ENCODE measurements at regions not wholly inside any gene's neighbourhood (a gene's known extent, or its start where the extent isn't known, plus 50 kb on each side); places are given as distances from the start of the nearest gene placed in this dataset.

DNA sequence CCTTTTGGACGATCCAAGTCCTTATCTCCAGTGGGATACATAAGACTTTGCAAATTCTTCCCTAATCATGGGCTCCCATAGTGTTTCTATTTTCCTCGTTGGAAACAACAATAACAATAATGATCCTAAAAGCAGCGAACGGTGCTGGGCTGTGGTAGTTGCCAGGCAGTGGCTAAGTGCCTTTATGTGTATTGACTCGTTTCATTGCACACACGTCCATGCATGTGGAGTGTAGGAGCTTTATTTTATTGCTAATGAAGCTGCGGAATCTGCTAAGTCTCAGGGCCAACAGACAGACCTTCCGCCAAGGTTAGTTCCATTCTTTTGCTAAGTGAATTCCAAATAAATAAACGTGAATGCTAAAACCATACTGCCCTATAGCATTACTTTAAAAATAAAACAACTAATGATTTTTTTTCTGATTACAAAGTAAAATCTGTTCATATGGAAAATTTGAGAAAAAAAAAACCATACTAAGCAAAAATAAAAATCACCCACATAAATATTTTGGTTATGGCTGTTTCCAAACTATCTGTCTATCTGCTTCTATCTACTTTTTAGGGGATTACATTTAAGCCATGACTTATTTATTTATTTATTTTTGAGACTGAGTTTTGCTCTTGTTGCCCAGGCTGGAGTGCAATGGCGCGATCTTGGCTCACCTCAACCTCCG, 297.9 kb downstream of the BMP7 start:
- Histone ChIP-seq H3K4me3 (ENCODE audit: low read depth, low read length, poor library complexity, severe bottlenecking) (no peak overlapping the region), H3K79me2 (ENCODE audit: insufficient read depth, low read length) (no peaks in the 10 kb centered on the region), H3K4me2 (ENCODE audit: low read length) (no peak overlapping the region), H3K9me2 (ENCODE audit: low read depth, low read length) (no peaks in the 10 kb centered on the region), H3K27me3 (ENCODE audit: insufficient read depth, low read length) (no peaks in the 10 kb centered on the region), H3K9me3 (ENCODE audit: low read length) (no peaks in the 10 kb centered on the region), H4K20me1 (ENCODE audit: insufficient read depth, low read length) (no peaks in the 10 kb centered on the region), H3K36me3 (ENCODE audit: insufficient read depth, low read length) (no peaks in the 10 kb centered on the region), H3K9ac (ENCODE audit: low read length) (no peak overlapping the region), H3F3A (ENCODE audit: insufficient read depth, low read length) (no peaks in the 10 kb centered on the region), H2AFZ (ENCODE audit: low read length) (no peak overlapping the region), H3K4me1 (ENCODE audit: insufficient read depth, low read length, severe bottlenecking) (no peaks in the 10 kb centered on the region), H3K27ac (ENCODE audit: low read depth, low read length, poor library complexity, severe bottlenecking) (no peak overlapping the region)
- no peak for TF ChIP-seq EZH2 (IDR thresholded peaks at IDR 0.05; ENCODE audit: borderline replicate concordance, low read length)
- TF ChIP-seq, protein P1, sequence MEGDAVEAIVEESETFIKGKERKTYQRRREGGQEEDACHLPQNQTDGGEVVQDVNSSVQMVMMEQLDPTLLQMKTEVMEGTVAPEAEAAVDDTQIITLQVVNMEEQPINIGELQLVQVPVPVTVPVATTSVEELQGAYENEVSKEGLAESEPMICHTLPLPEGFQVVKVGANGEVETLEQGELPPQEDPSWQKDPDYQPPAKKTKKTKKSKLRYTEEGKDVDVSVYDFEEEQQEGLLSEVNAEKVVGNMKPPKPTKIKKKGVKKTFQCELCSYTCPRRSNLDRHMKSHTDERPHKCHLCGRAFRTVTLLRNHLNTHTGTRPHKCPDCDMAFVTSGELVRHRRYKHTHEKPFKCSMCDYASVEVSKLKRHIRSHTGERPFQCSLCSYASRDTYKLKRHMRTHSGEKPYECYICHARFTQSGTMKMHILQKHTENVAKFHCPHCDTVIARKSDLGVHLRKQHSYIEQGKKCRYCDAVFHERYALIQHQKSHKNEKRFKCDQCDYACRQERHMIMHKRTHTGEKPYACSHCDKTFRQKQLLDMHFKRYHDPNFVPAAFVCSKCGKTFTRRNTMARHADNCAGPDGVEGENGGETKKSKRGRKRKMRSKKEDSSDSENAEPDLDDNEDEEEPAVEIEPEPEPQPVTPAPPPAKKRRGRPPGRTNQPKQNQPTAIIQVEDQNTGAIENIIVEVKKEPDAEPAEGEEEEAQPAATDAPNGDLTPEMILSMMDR (IDR thresholded peaks at IDR 0.05; ENCODE audit: low read length): no peak

DNA sequence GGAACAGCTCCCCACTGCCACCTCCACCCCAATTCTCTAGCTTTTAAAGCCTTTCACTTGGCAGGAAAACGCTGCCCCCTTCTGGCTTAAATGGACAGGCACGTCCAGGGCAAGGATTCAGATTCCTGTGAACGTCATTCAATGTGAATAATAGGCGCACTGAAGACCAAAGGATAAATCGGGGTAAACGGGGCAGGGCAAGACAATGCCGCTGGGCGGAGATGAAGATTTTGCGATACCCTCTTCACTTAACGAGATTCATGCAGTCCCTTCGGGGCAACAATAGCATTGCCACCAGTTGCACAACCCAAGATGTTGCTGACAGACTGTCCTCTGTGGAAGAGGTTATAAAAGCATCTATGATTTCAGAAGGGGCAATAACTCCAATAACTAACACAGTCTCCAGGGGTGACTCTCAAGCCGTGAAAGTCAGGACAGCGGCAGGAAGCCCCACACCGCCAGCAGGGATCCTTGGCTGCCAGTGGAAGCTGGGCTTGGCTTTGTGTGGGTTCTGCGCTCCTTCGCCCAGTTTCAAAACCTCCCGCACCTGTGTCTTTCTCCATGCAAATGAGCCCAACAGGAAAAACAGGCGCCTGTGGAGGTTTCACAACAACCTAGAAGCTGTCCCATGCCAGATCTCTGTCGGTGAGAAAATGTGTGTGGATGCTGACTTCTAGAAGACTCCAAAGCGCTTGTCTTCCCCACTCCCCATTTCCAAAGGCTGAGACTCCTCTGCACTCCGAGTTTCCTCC, 291.8 kb downstream of the BMP7 start:
- no peak overlapping the region for H3K27ac ChIP-seq (ENCODE audit: low read depth, low read length, poor library complexity, severe bottlenecking)
- no peak overlapping the region for H3K4me2 ChIP-seq (ENCODE audit: low read length)
- no peaks in the 10 kb centered on the region for H3K9me3 ChIP-seq (ENCODE audit: low read length)
- no peak overlapping the region for H3K4me3 ChIP-seq (ENCODE audit: low read depth, low read length, poor library complexity, severe bottlenecking)
- H3K9ac ChIP-seq (ENCODE audit: low read length): no peak overlapping the region
- no peaks in the 10 kb centered on the region for H3F3A ChIP-seq (ENCODE audit: insufficient read depth, low read length)
- no peak overlapping the region for H2AFZ ChIP-seq (ENCODE audit: low read length)
- no peaks in the 10 kb centered on the region for H3K36me3 ChIP-seq (ENCODE audit: insufficient read depth, low read length)
- H3K79me2 ChIP-seq (ENCODE audit: insufficient read depth, low read length): no peaks in the 10 kb centered on the region
- no peaks in the 10 kb centered on the region for H3K27me3 ChIP-seq (ENCODE audit: insufficient read depth, low read length)
- no peaks in the 10 kb centered on the region for H3K9me2 ChIP-seq (ENCODE audit: low read depth, low read length)
- TF ChIP-seq EZH2 (IDR thresholded peaks at IDR 0.05; ENCODE audit: borderline replicate concordance, low read length): no peak
- TF ChIP-seq, protein P1 (IDR thresholded peaks at IDR 0.05; ENCODE audit: low read length): peak; percentile 73; the same call in 1 of the 2 replicates
- H3K4me1 ChIP-seq (ENCODE audit: insufficient read depth, low read length, severe bottlenecking): no peaks in the 10 kb centered on the region
- H4K20me1 ChIP-seq (ENCODE audit: insufficient read depth, low read length): no peaks in the 10 kb centered on the region

DNA sequence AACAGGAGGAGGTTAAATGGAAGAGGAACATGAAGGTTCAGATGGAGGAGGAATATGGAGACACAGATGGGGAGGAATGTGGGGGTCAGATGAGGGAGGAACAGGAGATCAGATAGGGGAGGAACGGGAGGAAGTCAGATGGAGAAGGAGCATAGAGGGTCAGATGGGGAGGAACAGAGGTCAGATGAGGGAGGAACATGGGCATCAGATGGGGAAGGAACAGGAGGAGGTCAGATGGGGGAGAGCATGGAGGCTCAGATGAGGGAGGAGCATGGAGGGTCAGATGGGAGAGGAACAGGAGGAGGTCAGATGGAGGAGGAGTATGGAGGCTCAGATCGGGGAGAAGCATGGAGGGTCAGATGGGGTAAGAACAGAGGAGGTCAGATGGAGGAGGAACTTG, 290.6 kb downstream of the BMP7 start:
- H3K9ac ChIP-seq (ENCODE audit: low read length): no peak overlapping the region
- H3K27ac ChIP-seq (ENCODE audit: low read depth, low read length, poor library complexity, severe bottlenecking): no peak overlapping the region
- no peak overlapping the region for H3K4me2 ChIP-seq (ENCODE audit: low read length)
- no peaks in the 10 kb centered on the region for H3K9me2 ChIP-seq (ENCODE audit: low read depth, low read length)
- no peaks in the 10 kb centered on the region for H4K20me1 ChIP-seq (ENCODE audit: insufficient read depth, low read length)
- no peaks in the 10 kb centered on the region for H3K36me3 ChIP-seq (ENCODE audit: insufficient read depth, low read length)
- no peaks in the 10 kb centered on the region for H3F3A ChIP-seq (ENCODE audit: insufficient read depth, low read length)
- no peak overlapping the region for H3K4me3 ChIP-seq (ENCODE audit: low read depth, low read length, poor library complexity, severe bottlenecking)
- no peaks in the 10 kb centered on the region for H3K79me2 ChIP-seq (ENCODE audit: insufficient read depth, low read length)
- no peaks in the 10 kb centered on the region for H3K9me3 ChIP-seq (ENCODE audit: low read length)
- TF ChIP-seq, protein P1 (IDR thresholded peaks at IDR 0.05; ENCODE audit: low read length): no peak
- no peak for TF ChIP-seq EZH2 (IDR thresholded peaks at IDR 0.05; ENCODE audit: borderline replicate concordance, low read length)
- no peaks in the 10 kb centered on the region for H3K4me1 ChIP-seq (ENCODE audit: insufficient read depth, low read length, severe bottlenecking)
- H2AFZ ChIP-seq (ENCODE audit: low read length): no peak overlapping the region
- H3K27me3 ChIP-seq (ENCODE audit: insufficient read depth, low read length): no peaks in the 10 kb centered on the region
